Stimulated activated CD4-positive, alpha-beta T cell treated with anti-CD3 and anti-CD28 coated beads, Interleukin-15, amount 100 ng/mL, for 24 hours (primary cell): ENCODE measurements at regions not wholly inside any gene's neighbourhood (a gene's known extent, or its start where the extent isn't known, plus 50 kb on each side); places are given as distances from the start of the nearest gene placed in this dataset.

Experiments
- DNase-seq: peaks from one replicate; pipeline ENCODE4 v3.0.0-alpha.2; 2020

GRCh38 chr10:131781791-131782190 lies 119.0 kb upstream of the PPP2R2D start:
- DNase-seq, result no peak

- DNase-seq, result no peak
These were observed 116.3 kb upstream of the PPP2R2D start for GRCh38 chr10:131784363-131785120.

- DNase-seq, result no peak
These were observed 115.7 kb upstream of the PPP2R2D start for GRCh38 chr10:131785121-131785460.

GRCh38 chr10:131786756-131787605 lies 113.8 kb upstream of the PPP2R2D start:
- peak; percentile 57 for DNase-seq

GRCh38 chr10:131787961-131788360 lies 112.8 kb upstream of the PPP2R2D start:
- DNase-seq, result no peak

GRCh38 chr10:131788386-131788785 lies 112.4 kb upstream of the PPP2R2D start:
- DNase-seq, result no peak

GRCh38 chr10:131789516-131789915 lies 111.3 kb upstream of the PPP2R2D start:
- DNase-seq, result no peak

GRCh38 chr10:131790021-131790420 lies 110.8 kb upstream of the PPP2R2D start:
- peak; percentile 61 for DNase-seq

- DNase-seq, result no peak
These were observed 108.7 kb upstream of the PPP2R2D start for GRCh38 chr10:131792011-131792651.

- DNase-seq, result no peak
These were observed 108.0 kb upstream of the PPP2R2D start for GRCh38 chr10:131792809-131793208.

- DNase-seq, result no peak
These were observed 105.0 kb upstream of the PPP2R2D start for GRCh38 chr10:131795761-131796160.

- no peak for DNase-seq
These were observed 103.2 kb upstream of the PPP2R2D start for GRCh38 chr10:131797626-131798025.

GRCh38 chr10:131799429-131799828 lies 101.4 kb upstream of the PPP2R2D start:
- no peak for DNase-seq

GRCh38 chr10:131802156-131802915 lies 98.5 kb upstream of the PPP2R2D start:
- no peak for DNase-seq

- DNase-seq, result no peak
These were observed 97.8 kb upstream of the PPP2R2D start for GRCh38 chr10:131802996-131803395.

- no peak for DNase-seq
These were observed 96.9 kb upstream of the PPP2R2D start for GRCh38 chr10:131803860-131804425.

- no peak for DNase-seq
These were observed 96.1 kb upstream of the PPP2R2D start for GRCh38 chr10:131804551-131805295.

- no peak for DNase-seq
These were observed 95.1 kb upstream of the PPP2R2D start for GRCh38 chr10:131805696-131806095.

- DNase-seq, result no peak
These were observed 94.7 kb upstream of the PPP2R2D start for GRCh38 chr10:131806146-131806545.

- no peak for DNase-seq
These were observed 94.0 kb upstream of the PPP2R2D start for GRCh38 chr10:131806646-131807317.

GRCh38 chr10:131808370-131808930 lies 92.4 kb upstream of the PPP2R2D start:
- DNase-seq, result no peak
